ENCODE measurements at regions not wholly inside any gene's neighbourhood (a gene's known extent, or its start where the extent isn't known, plus 50 kb on each side); places are given as distances from the start of the nearest gene placed in this dataset.
"Not testable (repeated sequence)": the region's sequence is repeated elsewhere in the genome, so short reads cannot be mapped to it uniquely, and the experiment has no call there.

- DNase-seq (ENCODE audit: low read depth in 4 of 4, low spot score in 2 of 4), result no peak
Observed at GRCh38 chr2:215571689-215572088, 135.8 kb upstream of the FN1 start.

DNA sequence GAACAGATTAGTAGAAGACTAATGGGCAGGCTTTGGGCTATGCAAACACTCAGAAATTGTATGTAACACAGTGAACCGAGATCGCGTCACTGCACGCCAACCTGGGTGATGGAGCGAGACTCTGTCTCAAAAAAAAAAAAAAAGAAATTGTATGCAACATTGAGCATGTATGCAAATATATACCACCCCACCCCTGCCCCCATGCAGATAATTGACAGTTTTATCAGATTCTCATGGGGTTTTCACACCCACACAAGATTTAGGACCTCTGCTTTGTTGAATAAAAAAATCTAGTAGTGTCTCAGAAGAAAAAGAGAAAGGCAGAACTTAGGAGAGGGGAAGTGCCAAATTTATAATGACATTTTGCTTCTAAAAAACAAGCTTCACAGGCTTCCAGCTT is 131.6 kb upstream of the FN1 start:
- DNase-seq (ENCODE audit: low read depth in 4 of 4, low spot score in 2 of 4), result no peak

DNA sequence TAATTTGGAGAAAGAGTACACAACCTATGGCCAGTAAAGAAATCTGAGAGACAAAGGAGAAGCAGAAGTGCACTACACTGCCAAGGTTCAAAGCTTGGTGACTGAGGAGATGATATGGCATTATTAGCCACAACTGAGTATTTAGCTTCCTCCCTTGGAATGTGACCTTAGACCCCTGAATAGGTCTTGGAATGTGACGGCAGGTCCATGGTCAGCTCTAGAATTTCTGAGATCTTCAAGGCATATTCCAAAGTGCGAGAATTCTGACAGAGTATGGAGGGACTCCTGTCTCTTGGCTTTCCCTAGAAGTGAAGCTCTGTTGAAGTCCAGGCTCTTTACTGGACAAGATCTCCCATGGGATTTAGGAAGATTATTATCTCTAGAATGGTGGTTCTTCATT is 130.0 kb upstream of the FN1 start:
- no peak for DNase-seq (ENCODE audit: low read depth in 4 of 4, low spot score in 2 of 4)

DNA sequence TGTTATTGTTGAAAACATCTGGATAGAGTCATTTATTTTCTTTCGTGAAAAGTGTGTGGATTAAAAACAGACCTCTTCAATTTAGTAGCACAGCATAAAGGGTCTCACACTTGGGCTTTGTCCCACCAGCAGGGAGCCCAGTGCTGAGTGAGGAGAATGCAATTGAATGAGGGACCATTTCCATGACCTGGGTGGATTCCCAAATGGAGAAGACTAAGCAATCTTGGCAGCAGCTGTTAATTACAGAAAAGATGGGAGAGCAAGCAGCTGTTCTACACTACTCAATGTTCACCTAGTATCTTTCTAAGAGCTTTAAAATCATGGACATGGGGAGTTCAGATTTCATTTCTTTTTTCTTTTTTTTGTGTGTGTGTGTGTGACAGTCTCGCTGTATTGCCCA is 121.8 kb upstream of the FN1 start:
- DNase-seq (ENCODE audit: low read depth in 4 of 4, low spot score in 2 of 4), result no peak

DNA sequence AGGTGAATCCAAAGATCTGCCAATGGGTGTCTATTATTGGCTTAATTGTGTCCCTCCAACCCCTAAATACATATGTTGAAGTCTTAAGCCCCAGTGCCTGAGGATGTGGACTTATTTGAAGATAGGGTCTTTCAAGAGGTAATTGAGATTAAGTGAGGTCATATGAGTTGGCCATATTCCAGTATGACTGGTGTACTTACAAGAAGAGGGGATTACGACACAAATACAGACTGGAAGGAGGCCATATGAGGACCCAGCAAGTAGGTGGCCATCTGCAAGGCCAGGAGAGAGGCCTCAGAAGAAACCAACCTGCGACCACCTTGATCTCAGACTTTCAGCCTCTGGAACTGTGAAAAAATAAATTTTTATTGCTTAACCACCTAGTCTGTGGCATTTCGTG is 121.1 kb upstream of the FN1 start:
- no peak for DNase-seq (ENCODE audit: low read depth in 4 of 4, low spot score in 2 of 4)

DNA sequence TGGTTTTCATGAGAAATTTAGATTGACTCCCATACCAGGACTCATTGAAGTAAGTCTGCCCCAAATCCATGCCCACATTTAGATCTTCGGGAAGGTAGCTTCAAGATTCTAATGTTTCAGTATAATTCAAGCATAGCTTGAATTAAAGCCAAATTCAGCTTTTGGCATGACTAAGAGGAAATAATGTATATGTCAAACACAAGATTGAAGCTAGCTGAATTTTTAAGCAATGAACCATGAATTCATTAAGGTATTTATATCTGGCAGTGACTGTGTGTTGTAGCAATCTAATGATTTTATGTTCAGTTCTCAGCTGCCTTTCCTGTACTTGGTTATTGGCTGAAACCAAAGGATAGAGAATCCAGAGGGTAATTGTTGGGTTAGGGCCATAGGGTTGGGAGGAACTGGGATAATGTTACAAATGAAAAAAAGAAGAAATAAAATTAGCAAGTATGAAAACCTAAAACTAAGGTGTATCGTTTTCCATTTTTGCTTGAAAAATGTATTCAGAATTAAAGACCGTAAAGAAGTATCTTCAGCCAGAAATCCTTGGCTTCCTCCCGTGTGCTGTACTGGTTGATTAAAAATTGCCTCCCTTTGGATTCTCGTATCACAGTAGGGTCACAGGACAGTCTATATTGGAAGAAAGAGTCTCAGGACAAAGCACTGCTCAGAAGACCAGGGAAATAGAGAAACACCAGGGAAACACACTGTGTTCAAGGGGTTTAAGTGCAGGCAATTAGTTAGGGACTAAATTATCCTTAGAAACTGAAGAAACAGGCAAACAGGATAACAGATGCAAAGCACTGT is 119.0 kb upstream of the FN1 start:
- DNase-seq (ENCODE audit: low read depth in 4 of 4, low spot score in 2 of 4), result no peak

GRCh38 chr2:215553946-215554345 is 118.1 kb upstream of the FN1 start:
- DNase-seq (ENCODE audit: low read depth in 4 of 4, low spot score in 2 of 4), result no peak

DNA sequence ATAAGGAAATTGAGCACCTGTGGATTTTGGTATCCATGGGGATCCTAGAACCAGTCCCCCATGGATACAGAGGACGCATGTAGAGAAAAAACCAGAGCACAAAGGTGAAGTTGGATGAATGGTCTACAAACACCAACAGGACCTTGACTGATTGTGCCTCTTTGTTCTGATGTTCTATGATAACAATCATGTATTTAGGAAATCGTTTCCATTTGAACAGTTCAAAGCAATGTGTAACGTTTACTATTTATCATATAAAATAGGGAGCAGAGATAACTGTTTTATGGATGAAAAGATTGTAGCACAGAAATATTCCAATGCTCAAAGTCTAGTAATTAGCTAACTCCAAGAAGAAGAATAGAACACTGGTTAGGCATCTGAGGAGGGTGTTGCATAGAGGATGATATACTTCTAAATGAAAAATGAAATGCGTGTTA is 116.3 kb upstream of the FN1 start:
- DNase-seq (ENCODE audit: low read depth in 4 of 4, low spot score in 2 of 4), result no peak

- no peak for DNase-seq (ENCODE audit: low read depth in 4 of 4, low spot score in 2 of 4)
Observed at GRCh38 chr2:215550331-215550730, 114.5 kb upstream of the FN1 start.

GRCh38 chr2:215548714-215549113 is 112.8 kb upstream of the FN1 start:
- DNase-seq (ENCODE audit: low read depth in 4 of 4, low spot score in 2 of 4), result no peak

GRCh38 chr2:215542690-215543089 is 106.8 kb upstream of the FN1 start:
- DNase-seq (ENCODE audit: low read depth in 4 of 4, low spot score in 2 of 4), result no peak

DNA sequence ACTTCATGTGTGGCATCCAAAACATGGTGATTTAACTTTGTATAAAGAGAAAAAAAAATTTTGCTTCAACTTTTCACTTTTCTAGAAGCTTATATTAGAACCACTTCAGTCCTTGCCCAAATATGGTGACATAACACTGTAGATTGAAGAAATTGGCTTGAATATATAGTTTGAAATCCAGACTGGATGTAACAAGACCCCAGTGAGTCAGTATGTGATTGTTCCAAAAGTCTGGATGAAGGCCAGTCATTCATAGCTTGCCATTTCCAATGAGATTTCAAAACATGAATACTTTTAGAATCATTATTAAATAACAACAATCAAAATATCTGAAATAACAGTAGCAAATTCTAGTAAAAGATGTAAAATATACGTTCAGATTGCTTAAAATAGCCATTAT is 104.8 kb upstream of the FN1 start:
- no peak for DNase-seq (ENCODE audit: low read depth in 4 of 4, low spot score in 2 of 4)

DNA sequence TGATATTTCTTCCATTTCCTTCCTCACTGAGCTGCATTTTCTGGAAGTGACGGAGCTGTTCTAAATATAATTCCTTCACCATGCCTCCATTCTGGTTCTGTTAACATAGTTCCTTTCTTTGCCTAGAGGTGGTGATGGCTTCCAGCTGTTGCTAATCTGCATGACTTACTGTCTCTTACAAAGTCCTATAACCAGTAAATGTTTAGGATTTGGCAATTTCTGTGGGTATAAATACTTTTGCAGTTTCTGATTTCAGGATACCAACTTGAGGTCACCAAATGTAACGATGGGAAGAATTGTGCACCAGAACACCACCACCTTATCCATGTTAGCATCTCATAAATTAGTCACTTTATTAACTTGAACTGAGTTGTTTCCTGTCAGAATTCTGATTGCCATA is 101.7 kb upstream of the FN1 start:
- DNase-seq (ENCODE audit: low read depth in 4 of 4, low spot score in 2 of 4), result peak in 2 of 4 donors; percentile 25 to 44

DNA sequence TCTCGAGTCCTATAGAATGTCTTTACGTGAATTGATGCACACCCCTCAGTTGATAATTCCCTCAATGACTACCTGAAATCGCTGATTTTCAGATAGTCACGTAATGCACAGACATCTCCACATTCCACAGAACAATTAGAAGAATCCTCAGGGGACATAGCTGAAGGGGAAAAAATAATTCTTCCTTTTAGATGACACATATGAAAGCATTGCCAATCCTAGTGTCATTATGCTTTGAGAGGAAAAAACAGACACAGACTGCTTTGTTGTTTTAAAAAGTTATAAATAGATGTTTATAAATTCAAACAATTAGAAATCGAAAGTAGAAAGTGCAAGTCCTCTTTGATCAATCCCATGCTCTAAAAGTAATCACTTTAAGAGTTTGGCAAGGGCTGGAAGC is 100.6 kb upstream of the FN1 start:
- DNase-seq (ENCODE audit: low read depth in 4 of 4, low spot score in 2 of 4), result peak in 1 of 4 donors; percentile 4

GRCh38 chr2:215535741-215536140 is 99.9 kb upstream of the FN1 start:
- peak in 1 of 4 donors; percentile 27 for DNase-seq (ENCODE audit: low read depth in 4 of 4, low spot score in 2 of 4)

- peak in 1 of 4 donors; percentile 4 for DNase-seq (ENCODE audit: low read depth in 4 of 4, low spot score in 2 of 4)
Observed at GRCh38 chr2:215535125-215535668, 99.3 kb upstream of the FN1 start.

DNA sequence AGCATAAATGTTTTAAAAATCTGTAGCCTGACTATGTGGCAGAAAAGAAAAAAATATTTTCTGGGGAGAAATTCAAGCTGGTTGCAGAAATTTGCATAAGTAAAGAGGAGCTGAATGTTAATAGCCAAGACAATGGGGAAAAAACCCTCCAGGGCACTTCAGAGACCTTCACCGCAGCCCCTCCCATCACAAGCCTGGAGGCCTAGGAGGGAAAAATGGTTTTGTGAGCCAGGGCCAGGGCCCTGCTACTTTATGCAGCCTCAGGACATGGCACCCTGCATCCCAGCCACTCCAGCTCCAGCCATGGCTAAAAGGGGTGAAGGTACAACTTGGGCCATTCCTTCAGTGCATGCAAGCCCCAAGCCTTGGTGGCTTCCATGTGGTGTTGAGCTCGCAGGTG is 97.8 kb upstream of the FN1 start:
- DNase-seq (ENCODE audit: low read depth in 4 of 4, low spot score in 2 of 4), result not testable (repeated sequence)

- no peak for DNase-seq (ENCODE audit: low read depth in 4 of 4, low spot score in 2 of 4)
Observed at GRCh38 chr2:215532844-215533243, 97.0 kb upstream of the FN1 start.

DNA sequence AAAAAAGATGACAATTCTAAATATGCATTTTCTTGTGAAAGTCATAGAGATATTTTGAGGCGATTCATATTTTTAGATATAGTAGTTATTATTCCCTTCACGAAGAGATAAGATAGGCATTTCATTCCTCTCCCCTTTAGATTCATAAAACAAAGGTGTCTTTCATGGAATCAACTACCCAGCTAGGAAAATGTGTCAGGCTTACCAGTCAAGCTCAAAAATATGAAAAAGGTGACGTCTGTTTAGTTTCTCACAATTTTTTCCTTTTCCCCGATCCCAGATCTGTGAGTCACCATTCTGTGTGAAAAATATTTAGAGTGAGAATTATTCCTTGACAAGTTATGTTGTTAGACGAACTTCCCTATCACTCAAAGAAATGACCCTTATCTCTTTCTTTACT is 95.4 kb upstream of the FN1 start:
- DNase-seq (ENCODE audit: low read depth in 4 of 4, low spot score in 2 of 4), result no peak

GRCh38 chr2:215530191-215530968 is 94.5 kb upstream of the FN1 start:
- no peak for DNase-seq (ENCODE audit: low read depth in 4 of 4, low spot score in 2 of 4)

DNA sequence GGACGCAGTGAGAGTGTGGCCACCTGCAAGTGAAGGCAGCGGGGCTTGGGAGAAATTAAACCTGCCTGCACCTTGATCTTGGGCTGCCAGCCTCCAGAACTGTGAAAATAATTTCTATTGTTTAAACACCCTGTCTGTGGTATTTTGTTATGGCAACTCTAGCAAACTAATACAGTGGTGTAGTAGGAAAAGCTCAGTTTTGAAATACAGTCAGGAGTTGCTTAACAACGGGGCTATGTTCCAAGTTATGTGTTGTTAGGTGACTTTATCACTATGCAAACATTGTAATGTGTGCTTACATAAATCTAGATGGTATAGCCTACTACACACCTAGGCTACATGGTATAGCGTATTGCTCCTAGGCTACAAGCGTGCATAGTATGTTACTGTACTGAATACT is 93.4 kb upstream of the FN1 start:
- DNase-seq (ENCODE audit: low read depth in 4 of 4, low spot score in 2 of 4), result no peak

- DNase-seq (ENCODE audit: low read depth in 4 of 4, low spot score in 2 of 4), result no peak
Observed at GRCh38 chr2:215528555-215528954, 92.7 kb upstream of the FN1 start.

Measured in left renal cortex interstitium (tissue), 4 donors.